HCT116 (cell line): ENCODE measurements at regions not wholly inside any gene's neighbourhood (a gene's known extent, or its start where the extent isn't known, plus 50 kb on each side); places are given as distances from the start of the nearest gene placed in this dataset.

Experiments used
- ATAC-seq: fragments of 200-7000 bp; cut with Tn5 transposase; 2 replicates; pipeline ENCODE4 v1.9.1; 2020; ENCODE audit warnings: mild to moderate bottlenecking, moderate library complexity
- BruUV-seq: library from RNA; stranded (reverse); fragments of 400-500 nt; replicated peaks from 2 replicates; lab custom pipeline; 2021; lab: Mats Ljungman, UMichigan
- CTCF ChIA-PET: fragments of 300-600 bp; sonication (Branson Sonifier 250); formaldehyde crosslinking; loops from one replicate; lab custom pipeline; 2021; ENCODE audit warnings: antibody characterized with exemption; lab: Charles Lee
- POLR2A ChIA-PET: fragments of 300-600, 350-600 bp; sonication (Branson Sonifier 250); formaldehyde crosslinking; loops from one replicate; lab custom pipeline; 2021; ENCODE audit warnings: antibody characterized with exemption; lab: Charles Lee
- RAD21 ChIA-PET, 2 experiments: fragments of 300-600 bp; sonication (Branson Sonifier 250); formaldehyde crosslinking; loops; one replicate each; lab custom pipeline; 2023; ENCODE audit warnings: low total read pairs in 2 of 2; ENCODE audit not compliant: uncharacterized antibody in 2 of 2, unreplicated experiment in 2 of 2, low non-redundant PET in 1 of 2; lab: Charles Lee
- DNase-seq: peaks from one replicate; pipeline ENCODE4 v3.0.0-alpha.2; 2010; ENCODE audit warnings: low read depth, low spot score
- H2AFZ ChIP-seq: fragments of 200-600 bp; shearing (Covaris generic), sonication (generic); 2 replicates; pipeline ENCODE4 v1.6.1; 2017; ENCODE audit warnings: low read depth, mixed run types, mixed read lengths, antibody characterized with exemption, low read length; ENCODE audit not compliant: poor library complexity, severe bottlenecking
- H3K27ac ChIP-seq: 2 replicates; pipeline ENCODE4 v1.5.1; 2012; ENCODE audit warnings: low read depth, low read length
- H3K27me3 ChIP-seq: fragments of 200-600 bp; sonication (generic); 2 replicates; pipeline ENCODE4 v1.6.1; 2016; ENCODE audit warnings: mixed run types, low read length, mixed read lengths; ENCODE audit not compliant: insufficient read depth
- H3K36me3 ChIP-seq, 2 experiments: fragments of 200-500 bp in 1 of 2; fragments of 200-600 bp in 1 of 2; sonication (Bioruptor generic) in 1 of 2; sonication (generic) in 1 of 2; 2 replicates each; pipeline versions ENCODE4 v1.5.1 to v1.6.1; 2014 to 2016; ENCODE audit warnings: low read length in 2 of 2, inconsistent platforms in 1 of 2, mixed read lengths in 1 of 2, mixed run types in 1 of 2; ENCODE audit not compliant: insufficient read depth in 2 of 2, control insufficient read depth in 1 of 2
- H3K4me1 ChIP-seq, 2 experiments: fragments of 200-600 bp in 1 of 2; sonication (generic) in 1 of 2; 2 replicates each; pipeline versions ENCODE4 v1.5.1 to v1.6.1; 2012 to 2017; ENCODE audit warnings: low read length in 2 of 2, inconsistent platforms in 1 of 2, mild to moderate bottlenecking in 1 of 2, mixed read lengths in 1 of 2, mixed run types in 1 of 2, moderate library complexity in 1 of 2; ENCODE audit not compliant: insufficient read depth in 2 of 2, control insufficient read depth in 1 of 2
- H3K4me2 ChIP-seq: fragments of 200-600 bp; sonication (generic); 2 replicates; pipeline ENCODE4 v1.6.1; 2017; ENCODE audit warnings: mixed run types, low read length, mixed read lengths
- H3K4me3 ChIP-seq, 2 experiments: fragments of 200-600 bp in 1 of 2; sonication (generic) in 1 of 2; replicated peaks in 1 of 2; 2 replicates each; pipeline ENCODE4 v1.5.1; 2011 to 2016; ENCODE audit warnings: low read length in 2 of 2, control low read depth in 1 of 2, low read depth in 1 of 2, mild to moderate bottlenecking in 1 of 2, mixed read lengths in 1 of 2, mixed run types in 1 of 2
- H3K79me2 ChIP-seq: fragments of 200-600 bp; sonication (generic); 2 replicates; pipeline ENCODE4 v1.6.1; 2017; ENCODE audit warnings: mild to moderate bottlenecking, mixed run types, low read length, moderate library complexity, mixed read lengths; ENCODE audit not compliant: insufficient read depth
- H3K9ac ChIP-seq: fragments of 200-600 bp; sonication (generic); 2 replicates; pipeline ENCODE4 v1.6.1; 2016; ENCODE audit warnings: low read length, mixed read lengths
- H3K9me2 ChIP-seq: fragments of 200-600 bp; sonication (generic), shearing (Covaris generic); 2 replicates; pipeline ENCODE4 v1.6.1; 2017; ENCODE audit warnings: mixed run types, mild to moderate bottlenecking, moderate library complexity; ENCODE audit not compliant: insufficient read depth
- H3K9me3 ChIP-seq, 2 experiments: fragments of 200-500 bp in 1 of 2; fragments of 200-600 bp in 1 of 2; sonication (Bioruptor generic) in 1 of 2; sonication (generic) in 1 of 2; 2 replicates each; pipeline ENCODE4 v1.6.1; 2014 to 2017; ENCODE audit warnings: low read length in 2 of 2, mixed read lengths in 2 of 2, inconsistent platforms in 1 of 2, low read depth in 1 of 2, mild to moderate bottlenecking in 1 of 2, mixed run types in 1 of 2, moderate library complexity in 1 of 2; ENCODE audit not compliant: control insufficient read depth in 1 of 2, insufficient read depth in 1 of 2
- H4K20me1 ChIP-seq: fragments of 200-600 bp; sonication (generic), shearing (Covaris generic); 2 replicates; pipeline ENCODE4 v1.6.1; 2017; ENCODE audit warnings: mixed run types, mild to moderate bottlenecking, moderate library complexity; ENCODE audit not compliant: insufficient read depth
- CBX3 ChIP-seq: IDR thresholded peaks from 2 replicates; pipeline ENCODE4 v1.6.1; 2012; ENCODE audit warnings: low read depth
- EZH2phosphoT487 ChIP-seq: fragments of 200-600 bp; IDR thresholded peaks from 2 replicates; pipeline ENCODE4 v1.6.1; 2018; ENCODE audit warnings: antibody characterized with exemption, borderline replicate concordance
- FOSL1 ChIP-seq: IDR thresholded peaks from 2 replicates; pipeline ENCODE4 v1.6.1; 2012; ENCODE audit warnings: low read depth
- JUND ChIP-seq: IDR thresholded peaks from 2 replicates; pipeline ENCODE4 v1.6.1; 2012
- POLR2A ChIP-seq: IDR thresholded peaks from 2 replicates; pipeline ENCODE4 v1.7.0; 2011; ENCODE audit warnings: borderline replicate concordance; ENCODE audit not compliant: insufficient read depth, insufficient read length; ENCODE audit errors: extremely low read depth
- POLR2AphosphoS5 ChIP-seq: IDR thresholded peaks from 2 replicates; pipeline ENCODE4 v1.6.1; 2011; ENCODE audit warnings: mild to moderate bottlenecking, low read depth, low read length, moderate library complexity
- SIN3A ChIP-seq: IDR thresholded peaks from 2 replicates; pipeline ENCODE4 v1.6.1; 2012; ENCODE audit warnings: low read depth
- SP1 ChIP-seq: IDR thresholded peaks from 2 replicates; pipeline ENCODE4 v1.6.1; 2012; ENCODE audit warnings: low read depth
- TCF7L2 ChIP-seq: IDR thresholded peaks from 2 replicates; pipeline ENCODE4 v1.7.0; 2011; ENCODE audit warnings: borderline replicate concordance, inconsistent platforms; ENCODE audit not compliant: insufficient read depth, insufficient read length; ENCODE audit errors: extremely low read depth
- YY1 ChIP-seq: IDR thresholded peaks from 2 replicates; pipeline ENCODE4 v1.6.1; 2011; ENCODE audit warnings: low read length, low read depth, moderate library complexity, mild to moderate bottlenecking; ENCODE audit not compliant: insufficient replicate concordance; ENCODE audit errors: extremely low read depth
- ZFX ChIP-seq: fragments of 450-650 bp; IDR thresholded peaks from 2 replicates; pipeline ENCODE4 v1.6.1; 2017
- ZNF274 ChIP-seq: fragments of 200-500 bp; sonication (Bioruptor generic); IDR thresholded peaks from 2 replicates; pipeline ENCODE4 v1.6.1; 2014; ENCODE audit warnings: mild to moderate bottlenecking, low read depth, low read length, inconsistent platforms
- intact Hi-C: fragments of 100-400 bp; cut with micrococcal nuclease; formaldehyde crosslinking; loops from 2 replicates; pipeline ENCODE4 v1.10.0; 2022
- TF ChIP-seq, protein P1 (sequence below): IDR thresholded peaks from 2 replicates; pipeline ENCODE4 v1.6.1; 2011; ENCODE audit warnings: mild to moderate bottlenecking, low read length, moderate library complexity; ENCODE audit not compliant: insufficient replicate concordance; ENCODE audit errors: extremely low read depth
- TF ChIP-seq, protein P2 (sequence below): IDR thresholded peaks from 2 replicates; pipeline ENCODE4 v1.6.1; 2012; ENCODE audit warnings: low read depth

DNA sequence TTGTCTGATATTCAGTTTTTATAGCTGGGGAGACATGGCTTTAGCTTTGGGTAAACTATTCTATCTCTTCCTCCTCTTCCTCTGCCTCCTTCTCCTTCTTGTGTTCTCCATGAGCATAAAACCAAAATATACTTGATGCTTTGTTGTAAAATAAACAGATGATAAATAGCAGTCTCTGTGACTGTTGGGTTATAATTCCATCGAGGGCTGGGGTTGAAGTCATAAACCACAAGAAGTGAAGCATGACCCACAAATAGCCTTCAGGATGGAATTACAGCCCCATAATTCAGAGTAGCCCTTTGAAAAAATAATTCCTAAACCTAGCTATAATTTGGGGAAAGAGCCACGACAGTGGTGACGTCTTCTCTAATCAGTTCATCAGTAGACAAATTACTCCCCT lies 177.7 kb downstream of the SNX19 start:
- Histone ChIP-seq H3K27ac (no peak overlapping the region), H3K27me3 (no peaks in the 10 kb centered on the region), H3K4me1 (no peaks in the 10 kb centered on the region), H3K79me2 (no peaks in the 10 kb centered on the region), H3K9me3 (peaks cover 7 to 9% of the 10 kb centered on the region in 2 experiments; a peak in 1 of 4 replicates), H3K4me2 (no peak overlapping the region), H3K9me2 (no peaks in the 10 kb centered on the region), H3K4me3 (no peak overlapping the region), H3K9ac (no peak overlapping the region), H4K20me1 (no peaks in the 10 kb centered on the region), H2AFZ (no peak overlapping the region), H3K36me3 (no peaks in the 10 kb centered on the region)
- ChIA-PET POLR2A (no interaction called here), RAD21 (no interaction called here), CTCF (no interaction called here)
- TF ChIP-seq POLR2A (no peak), ZFX (no peak), FOSL1 (no peak), TCF7L2 (no peak), JUND (no peak), SP1 (no peak), POLR2AphosphoS5 (no peak), EZH2phosphoT487 (no peak), SIN3A (no peak), YY1 (no peak), CBX3 (no peak), ZNF274 (no peak)
- TF ChIP-seq, protein P1, sequence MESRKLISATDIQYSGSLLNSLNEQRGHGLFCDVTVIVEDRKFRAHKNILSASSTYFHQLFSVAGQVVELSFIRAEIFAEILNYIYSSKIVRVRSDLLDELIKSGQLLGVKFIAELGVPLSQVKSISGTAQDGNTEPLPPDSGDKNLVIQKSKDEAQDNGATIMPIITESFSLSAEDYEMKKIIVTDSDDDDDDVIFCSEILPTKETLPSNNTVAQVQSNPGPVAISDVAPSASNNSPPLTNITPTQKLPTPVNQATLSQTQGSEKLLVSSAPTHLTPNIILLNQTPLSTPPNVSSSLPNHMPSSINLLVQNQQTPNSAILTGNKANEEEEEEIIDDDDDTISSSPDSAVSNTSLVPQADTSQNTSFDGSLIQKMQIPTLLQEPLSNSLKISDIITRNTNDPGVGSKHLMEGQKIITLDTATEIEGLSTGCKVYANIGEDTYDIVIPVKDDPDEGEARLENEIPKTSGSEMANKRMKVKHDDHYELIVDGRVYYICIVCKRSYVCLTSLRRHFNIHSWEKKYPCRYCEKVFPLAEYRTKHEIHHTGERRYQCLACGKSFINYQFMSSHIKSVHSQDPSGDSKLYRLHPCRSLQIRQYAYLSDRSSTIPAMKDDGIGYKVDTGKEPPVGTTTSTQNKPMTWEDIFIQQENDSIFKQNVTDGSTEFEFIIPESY, result no peak
- TF ChIP-seq, protein P2, sequence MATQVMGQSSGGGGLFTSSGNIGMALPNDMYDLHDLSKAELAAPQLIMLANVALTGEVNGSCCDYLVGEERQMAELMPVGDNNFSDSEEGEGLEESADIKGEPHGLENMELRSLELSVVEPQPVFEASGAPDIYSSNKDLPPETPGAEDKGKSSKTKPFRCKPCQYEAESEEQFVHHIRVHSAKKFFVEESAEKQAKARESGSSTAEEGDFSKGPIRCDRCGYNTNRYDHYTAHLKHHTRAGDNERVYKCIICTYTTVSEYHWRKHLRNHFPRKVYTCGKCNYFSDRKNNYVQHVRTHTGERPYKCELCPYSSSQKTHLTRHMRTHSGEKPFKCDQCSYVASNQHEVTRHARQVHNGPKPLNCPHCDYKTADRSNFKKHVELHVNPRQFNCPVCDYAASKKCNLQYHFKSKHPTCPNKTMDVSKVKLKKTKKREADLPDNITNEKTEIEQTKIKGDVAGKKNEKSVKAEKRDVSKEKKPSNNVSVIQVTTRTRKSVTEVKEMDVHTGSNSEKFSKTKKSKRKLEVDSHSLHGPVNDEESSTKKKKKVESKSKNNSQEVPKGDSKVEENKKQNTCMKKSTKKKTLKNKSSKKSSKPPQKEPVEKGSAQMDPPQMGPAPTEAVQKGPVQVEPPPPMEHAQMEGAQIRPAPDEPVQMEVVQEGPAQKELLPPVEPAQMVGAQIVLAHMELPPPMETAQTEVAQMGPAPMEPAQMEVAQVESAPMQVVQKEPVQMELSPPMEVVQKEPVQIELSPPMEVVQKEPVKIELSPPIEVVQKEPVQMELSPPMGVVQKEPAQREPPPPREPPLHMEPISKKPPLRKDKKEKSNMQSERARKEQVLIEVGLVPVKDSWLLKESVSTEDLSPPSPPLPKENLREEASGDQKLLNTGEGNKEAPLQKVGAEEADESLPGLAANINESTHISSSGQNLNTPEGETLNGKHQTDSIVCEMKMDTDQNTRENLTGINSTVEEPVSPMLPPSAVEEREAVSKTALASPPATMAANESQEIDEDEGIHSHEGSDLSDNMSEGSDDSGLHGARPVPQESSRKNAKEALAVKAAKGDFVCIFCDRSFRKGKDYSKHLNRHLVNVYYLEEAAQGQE, result no peak
- ATAC-seq (no peak), DNase-seq (no peak)
- intact Hi-C loops, result no loop called here
- no TSS peak for BruUV-seq
